HG03378 (cell line): ENCODE measurements at regions not wholly inside any gene's neighbourhood (a gene's known extent, or its start where the extent isn't known, plus 50 kb on each side); places are given as distances from the start of the nearest gene placed in this dataset.
"Not testable (repeated sequence)": the region's sequence is repeated elsewhere in the genome, so short reads cannot be mapped to it uniquely, and the experiment has no call there.

Experiments used
- ATAC-seq: cut with Tn5 transposase; IDR thresholded peaks from one replicate; pipeline ENCODE4 v1.9.1; 2021; ENCODE audit warnings: mild to moderate bottlenecking, moderate library complexity; ENCODE audit not compliant: unreplicated experiment

- ATAC-seq, result no peak
These were observed 84.6 kb upstream of the NAV2 start for GRCh38 chr11:19628018-19628417.

DNA sequence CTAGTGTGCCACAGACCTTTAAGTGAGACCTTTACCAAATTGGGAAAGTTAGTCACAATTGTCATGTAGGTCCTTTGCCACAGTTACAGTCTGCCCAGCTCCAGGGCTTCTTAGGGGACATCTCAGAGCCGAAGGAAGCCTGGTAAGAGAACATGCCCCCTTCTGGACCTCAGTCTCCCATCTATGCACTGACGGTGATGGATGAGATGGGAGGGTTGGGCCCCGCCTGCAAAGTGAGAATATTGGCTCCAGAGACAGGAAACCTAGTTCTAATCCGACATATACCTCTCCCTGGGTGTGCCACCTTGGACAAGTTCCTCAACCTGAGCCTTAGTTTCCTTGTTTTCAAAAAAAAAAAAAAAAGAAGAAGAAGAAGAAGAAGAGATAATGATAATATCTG lies 85.1 kb upstream of the NAV2 start:
- no peak for ATAC-seq

- ATAC-seq, result no peak
These were observed 87.2 kb upstream of the NAV2 start for GRCh38 chr11:19625438-19625837.

DNA sequence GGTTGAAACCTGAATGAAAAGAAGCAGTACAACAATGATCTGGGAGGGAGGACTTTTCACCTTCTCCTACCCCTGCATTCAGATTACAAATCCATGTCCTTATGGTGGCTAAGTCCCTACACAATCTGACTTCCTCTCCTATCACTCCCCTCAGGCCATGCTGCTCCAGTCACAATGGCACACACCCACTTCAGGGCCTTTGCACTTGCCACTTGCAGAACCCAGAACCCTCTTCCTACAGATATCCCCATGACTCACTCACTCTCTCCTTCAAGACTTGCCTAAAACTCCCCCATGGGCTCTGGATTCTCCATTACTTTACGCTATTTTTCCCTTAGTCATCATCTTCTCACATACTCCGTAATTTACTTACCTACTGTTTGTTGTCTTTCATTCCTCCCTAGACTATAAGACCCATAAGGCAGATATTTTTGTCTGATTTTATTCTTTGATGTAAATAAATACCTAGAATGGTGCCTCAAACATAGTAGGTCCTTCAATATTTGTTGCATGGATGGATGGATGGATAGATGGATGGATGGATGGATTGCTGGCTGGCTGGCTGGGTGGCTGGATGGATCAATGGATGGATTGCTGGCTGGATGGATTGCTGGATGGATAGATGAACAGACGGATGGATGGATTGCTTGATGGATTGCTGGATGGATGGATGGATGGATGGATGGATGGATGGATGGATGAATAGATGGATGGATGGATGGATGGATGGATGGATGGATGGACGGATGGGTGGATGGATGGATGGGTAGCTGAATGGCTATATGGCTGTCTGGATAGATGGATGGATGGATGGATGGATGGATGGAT lies 94.7 kb upstream of the NAV2 start:
- ATAC-seq, result no peak

DNA sequence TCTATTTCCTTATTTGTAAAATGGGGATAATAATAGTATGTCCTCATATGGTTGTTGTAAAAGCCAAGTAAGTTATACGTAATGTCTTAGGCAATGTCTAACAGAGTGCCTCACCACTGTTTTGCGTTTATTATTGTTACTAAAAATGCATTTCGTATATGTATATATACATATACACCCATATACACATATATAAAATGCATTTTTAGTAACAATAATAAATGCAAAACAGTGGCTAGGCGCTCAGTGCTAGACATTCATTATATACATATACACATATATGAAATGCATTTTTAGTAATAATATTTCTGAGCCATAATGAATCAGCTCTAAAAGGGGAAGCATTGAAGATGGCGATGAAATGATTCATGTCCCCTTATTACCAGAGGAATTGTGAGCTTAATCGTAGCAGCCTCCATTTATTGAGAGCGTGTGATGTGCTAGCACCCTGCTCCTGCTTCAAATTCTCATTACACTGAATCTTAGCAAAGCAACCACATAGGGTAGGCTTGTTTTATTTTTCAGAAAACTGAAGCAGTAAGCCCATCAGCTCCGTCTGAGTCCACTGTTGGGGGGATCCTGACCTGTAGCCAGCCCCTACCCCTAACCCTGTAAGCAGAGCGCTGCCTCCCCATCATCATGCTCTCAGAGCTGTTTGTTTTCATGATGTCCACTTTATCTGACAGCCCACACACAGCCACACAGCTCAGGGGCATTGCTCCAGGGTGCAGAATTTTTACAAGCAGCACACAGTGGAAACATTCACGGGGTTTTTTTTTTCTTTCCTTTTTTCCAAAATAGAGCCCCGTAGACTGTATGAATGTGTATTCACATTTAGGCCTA lies 97.1 kb upstream of the NAV2 start:
- no peak for ATAC-seq

DNA sequence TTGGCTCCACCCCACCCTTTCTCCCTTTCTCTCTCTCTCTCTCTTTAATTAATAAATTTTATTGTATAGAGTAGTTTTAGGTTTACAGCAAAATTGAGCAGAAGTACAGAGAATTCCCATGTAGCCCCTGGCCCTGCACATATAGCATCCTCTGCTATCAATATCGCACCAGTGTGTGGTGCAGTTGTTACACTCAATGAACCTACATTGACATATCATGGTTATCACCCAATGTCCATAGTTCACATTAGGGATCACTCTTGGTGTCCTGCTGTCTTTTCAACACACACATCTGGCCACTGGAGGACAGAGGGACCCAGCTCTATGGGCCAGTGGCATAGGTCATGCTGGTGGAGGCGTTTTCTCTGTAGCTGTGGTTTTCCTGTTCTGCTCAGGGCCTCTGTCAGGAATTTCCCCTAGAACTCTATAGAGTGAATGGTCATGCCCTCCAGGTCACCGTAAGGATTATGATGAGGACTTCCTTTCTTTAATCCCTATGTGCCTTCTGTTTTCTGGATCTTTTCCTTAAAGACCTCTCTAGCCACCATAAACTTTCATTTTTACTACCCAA lies 98.2 kb upstream of the NAV2 start:
- no peak for ATAC-seq

DNA sequence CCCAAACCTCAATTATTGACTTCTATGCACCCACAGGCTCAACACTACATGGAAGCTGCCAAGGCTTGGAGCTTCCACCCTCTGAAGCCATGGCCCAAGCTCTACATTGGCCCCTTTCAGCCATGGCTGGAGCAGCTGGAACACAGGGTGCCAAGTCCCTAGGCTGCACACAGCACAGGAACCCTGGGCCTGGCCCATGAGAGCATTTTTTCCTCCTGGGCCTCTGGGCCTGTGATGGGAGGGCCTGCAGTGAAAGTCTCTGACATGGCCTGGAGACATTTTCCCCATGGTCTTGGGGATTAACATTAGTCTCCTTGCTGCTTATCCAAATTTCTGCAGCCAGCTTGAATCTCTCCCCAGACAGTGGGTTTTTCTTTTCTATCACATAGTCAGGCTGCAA lies 100.6 kb upstream of the NAV2 start:
- ATAC-seq, result not testable (repeated sequence)

DNA sequence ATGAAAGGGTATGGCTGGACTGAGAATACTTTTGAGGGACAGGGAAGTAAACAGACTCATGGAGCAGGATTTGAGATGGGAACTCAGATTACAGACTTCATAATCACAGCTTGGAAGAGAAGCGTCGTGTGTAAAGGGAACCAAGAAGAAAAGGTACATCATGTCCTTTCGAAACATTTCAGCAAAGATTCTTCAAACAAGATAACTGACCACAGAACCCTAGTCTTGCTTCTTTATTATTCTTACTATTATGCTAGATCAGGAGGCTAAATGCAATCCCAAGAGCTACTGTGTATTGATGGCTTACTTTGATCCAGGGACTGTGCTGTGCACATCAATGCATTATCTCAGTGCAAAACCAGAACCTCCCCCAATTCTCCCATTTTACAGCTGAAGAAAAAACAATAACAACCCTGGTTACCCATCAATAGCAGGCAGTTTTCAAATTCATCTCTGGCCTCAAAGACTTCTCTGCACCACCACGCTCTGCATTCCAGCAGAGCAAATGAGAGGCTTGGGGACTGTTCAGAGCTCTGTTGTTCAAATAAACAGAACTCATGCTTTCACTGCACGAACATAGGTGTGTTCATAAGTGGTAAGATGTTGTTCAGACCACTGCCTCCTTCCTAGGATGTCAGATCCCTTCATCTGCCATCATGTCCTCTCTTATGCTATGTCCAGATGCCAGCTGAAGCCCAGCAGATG lies 104.8 kb upstream of the NAV2 start:
- no peak for ATAC-seq

DNA sequence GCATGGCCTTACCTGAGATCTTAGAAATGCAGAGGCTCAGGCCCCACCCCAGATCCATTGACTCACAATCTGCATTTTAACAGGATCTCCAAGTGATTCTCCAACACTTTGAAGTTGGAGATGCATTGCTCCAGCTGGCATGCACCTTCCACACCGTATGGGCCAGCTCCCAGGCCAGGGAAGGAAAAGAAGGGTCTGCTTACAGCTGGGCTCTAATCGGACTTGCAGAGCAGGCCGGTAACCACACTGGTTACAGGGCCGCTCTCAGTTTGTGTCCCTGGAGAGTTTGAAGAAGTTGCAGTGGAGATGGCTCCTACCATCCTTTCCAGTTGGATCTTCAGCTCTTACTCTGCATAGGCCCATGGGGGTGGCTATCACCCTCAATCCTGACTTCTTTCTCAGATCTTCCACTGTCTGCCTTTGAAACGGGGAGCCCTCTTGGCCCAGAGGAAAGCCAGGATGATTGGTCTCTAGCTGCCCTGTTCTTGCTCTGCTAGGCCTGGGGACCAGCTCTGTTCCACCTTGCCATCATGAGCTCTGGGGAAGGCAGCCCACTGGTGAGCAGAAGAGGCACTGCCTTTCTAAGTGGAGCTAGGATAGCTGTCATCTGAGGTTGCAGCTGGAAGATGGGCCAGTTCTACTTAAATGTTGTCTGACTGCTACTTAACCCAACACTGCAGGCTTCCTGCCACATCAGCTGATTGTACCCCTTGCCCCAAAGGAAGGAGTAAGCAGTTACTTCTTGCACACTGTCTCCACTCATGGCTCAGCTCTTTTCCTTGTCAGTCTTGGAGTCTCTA lies 105.6 kb upstream of the NAV2 start:
- ATAC-seq, result no peak

- no peak for ATAC-seq
These were observed 106.9 kb upstream of the NAV2 start for GRCh38 chr11:19605520-19606371.

GRCh38 chr11:19604679-19605375 lies 107.8 kb upstream of the NAV2 start:
- no peak for ATAC-seq

GRCh38 chr11:19603771-19604170 lies 108.9 kb upstream of the NAV2 start:
- ATAC-seq, result no peak

DNA sequence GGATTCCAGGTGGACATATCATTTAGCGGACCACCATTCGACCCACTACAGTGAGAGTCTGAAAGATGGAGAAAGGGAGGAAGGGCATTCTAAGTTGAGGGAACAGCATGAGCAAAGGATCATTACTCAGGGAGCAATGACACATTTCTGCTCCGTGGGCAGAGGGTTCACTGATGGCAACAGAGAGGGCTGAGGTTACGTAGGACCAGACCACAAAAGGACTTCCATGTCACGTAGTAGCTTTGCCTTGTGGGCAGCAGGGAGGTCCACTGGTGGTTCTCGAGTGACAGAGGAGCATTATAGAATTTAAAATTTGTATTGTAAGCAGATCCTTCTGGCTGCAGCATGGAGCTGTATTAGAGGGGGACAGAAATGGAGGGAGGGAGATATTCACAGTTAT lies 109.7 kb upstream of the NAV2 start:
- ATAC-seq, result no peak

- no peak for ATAC-seq
These were observed 110.2 kb upstream of the NAV2 start for GRCh38 chr11:19602406-19602805.

- ATAC-seq, result no peak
These were observed 111.4 kb upstream of the NAV2 start for GRCh38 chr11:19601235-19601634.

DNA sequence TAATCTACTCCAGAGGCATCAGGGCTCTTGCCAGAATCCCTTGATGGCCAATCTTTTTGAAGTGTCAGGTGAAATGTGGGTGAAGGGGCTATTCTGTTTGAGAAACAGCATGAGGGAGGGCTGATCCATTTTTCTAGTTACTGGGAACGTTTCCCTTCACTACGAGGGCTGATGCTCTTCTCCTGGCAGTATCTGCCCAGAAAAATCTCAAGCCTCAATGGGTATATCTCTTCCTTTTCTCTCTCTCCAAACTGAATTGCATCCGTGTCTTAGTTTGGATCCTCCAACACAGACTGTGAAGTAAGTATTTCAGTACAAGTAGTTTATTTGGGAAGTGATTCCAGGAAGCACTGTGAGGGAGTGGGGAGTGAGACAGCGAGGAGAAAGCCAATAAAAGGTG lies 113.0 kb upstream of the NAV2 start:
- no peak for ATAC-seq

GRCh38 chr11:19598876-19599486 lies 113.7 kb upstream of the NAV2 start:
- ATAC-seq, result no peak

DNA sequence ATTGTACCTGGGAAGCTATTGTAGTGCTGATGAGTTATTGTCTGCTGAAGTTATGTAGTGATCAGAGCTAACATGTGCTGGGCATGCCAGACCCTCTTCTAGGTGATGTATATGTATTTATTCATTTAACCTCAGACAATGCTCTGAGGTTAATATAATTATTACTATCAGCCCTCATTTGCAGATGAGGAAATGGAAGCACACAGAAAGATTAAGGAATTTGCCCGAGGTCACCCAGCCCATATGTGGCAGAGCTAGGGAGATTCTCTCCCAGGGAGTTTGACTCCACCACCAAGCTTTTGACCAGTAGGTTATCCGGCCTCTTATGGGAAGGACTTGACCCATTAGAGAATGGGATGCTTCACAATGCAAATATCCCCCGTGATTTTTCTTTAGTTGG lies 114.2 kb upstream of the NAV2 start:
- no peak for ATAC-seq
